ENCODE measurements at regions not wholly inside any gene's neighbourhood (a gene's known extent, or its start where the extent isn't known, plus 50 kb on each side); places are given as distances from the start of the nearest gene placed in this dataset.

DNA sequence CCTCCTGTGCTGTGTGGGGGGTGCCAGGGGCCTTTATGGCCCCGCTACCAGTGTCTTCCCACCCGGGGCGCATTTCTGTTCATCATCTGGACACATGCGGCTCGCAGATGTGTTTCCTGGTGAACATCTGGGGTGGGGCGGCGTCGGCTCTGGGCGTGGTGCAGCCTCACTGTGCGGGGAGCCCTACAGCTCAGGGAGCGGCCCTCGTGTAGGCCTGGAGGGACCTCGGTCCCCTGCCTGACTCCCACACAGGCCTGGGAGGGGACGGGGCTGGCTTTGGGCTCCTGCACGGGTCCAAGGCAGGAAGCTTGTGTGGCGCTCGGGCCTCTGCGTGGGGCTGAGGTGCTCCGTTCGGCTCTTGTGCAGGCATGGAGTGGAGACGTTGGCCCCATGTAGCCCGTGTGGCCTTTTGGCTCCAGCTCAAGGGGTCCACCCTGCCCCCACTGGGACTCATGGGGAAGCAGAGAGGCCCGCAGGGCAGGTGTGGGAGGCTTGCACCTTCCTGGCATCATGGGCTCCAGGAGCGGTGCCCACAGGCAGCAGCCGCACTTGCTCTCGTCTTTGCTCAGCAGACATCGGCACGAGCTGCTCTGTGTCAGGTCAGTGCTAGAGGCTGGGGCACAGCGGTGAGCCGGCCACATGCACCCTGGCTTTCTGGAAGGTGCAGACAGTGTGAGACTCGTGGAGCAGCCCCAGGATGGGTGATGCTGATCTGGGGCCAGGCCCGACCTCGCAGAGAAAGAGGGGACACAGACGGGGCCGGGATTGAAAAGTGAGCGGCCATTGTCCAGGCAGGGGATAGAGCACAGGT lies 90.1 kb upstream of the ACTRT2 start (continued):
- TF ChIP-seq RNF2 (IDR thresholded peaks at IDR 0.05; ENCODE audit: borderline replicate concordance, low read depth, low read length, missing control alignments, poor library complexity, severe bottlenecking) (no peak), CREB1 (IDR thresholded peaks at IDR 0.05) (no peak), TEAD4 (IDR thresholded peaks at IDR 0.05; ENCODE audit: low read depth, low read length) (no peak), BCL11A (IDR thresholded peaks at IDR 0.05; ENCODE audit: low read depth in 2 of 2, low read length in 2 of 2) (no peak), CEBPB (IDR thresholded peaks at IDR 0.05; ENCODE audit: low read depth, low read length) (no peak), PHF8 (conservative IDR thresholded peaks at IDR 0.05; ENCODE audit: low read depth, low read length) (no peak), SRF (IDR thresholded peaks at IDR 0.05; ENCODE audit: low read depth, low read length) (no peak)
